HepG2 (cell line): ENCODE measurements at regions not wholly inside any gene's neighbourhood (a gene's known extent, or its start where the extent isn't known, plus 50 kb on each side); places are given as distances from the start of the nearest gene placed in this dataset.
A peak's percentile ranks its signal among the peaks of the same experiment; 100 is the strongest.

ENCODE experiments used
- ATAC-seq: fragments of 200-7000 bp; cut with Tn5 transposase; 3 replicates; pipeline ENCODE4 v1.9.1; 2020; ENCODE audit warnings: mild to moderate bottlenecking, moderate library complexity
- BruUV-seq: library from RNA; stranded (reverse); fragments of 400-500 nt; replicated peaks from 2 replicates; lab custom pipeline; 2021; lab: Mats Ljungman, UMichigan
- CTCF ChIA-PET: fragments of 300-600 bp; formaldehyde crosslinking; extraction: SDS; loops from one replicate; lab custom pipeline; 2021; ENCODE audit warnings: low total read pairs, inconsistent platforms, low intra/inter-chr PET ratio; lab: Yijun Ruan, JAX
- POLR2A ChIA-PET: fragments of 350-600 bp; sonication (Branson Sonifier 250); formaldehyde crosslinking; loops from one replicate; lab custom pipeline; 2020; ENCODE audit warnings: antibody characterized with exemption, inconsistent platforms; lab: Yijun Ruan, JAX
- DNase-seq: peaks from one replicate; pipeline ENCODE4 v3.0.0-alpha.2; 2015; ENCODE audit warnings: low spot score
- FAIRE-seq: peaks from 3 replicates; lab custom pipeline; 2011; peaks lifted over from hg19 to GRCh38; lab: Jason Lieb, UNC
- H2AFZ ChIP-seq: one replicate; pipeline ENCODE4 v1.6.1; 2011; ENCODE audit warnings: low read length, inconsistent platforms
- H3K27ac ChIP-seq: fragments of 300-600 bp; 3 replicates; pipeline ENCODE4 v1.8.0; 2011; ENCODE audit warnings: mixed run types, mild to moderate bottlenecking, mixed read lengths, low read length, inconsistent platforms; ENCODE audit not compliant: insufficient read depth; ENCODE audit errors: extremely low read length
- H3K27me3 ChIP-seq, 2 experiments: fragments of 200-600 bp in 1 of 2; 2 replicates in 1 of 2; 3 replicates in 1 of 2; pipeline versions ENCODE4 v1.6.0 to v1.8.0; 2011; ENCODE audit warnings: low read length in 2 of 2, mild to moderate bottlenecking in 2 of 2, moderate library complexity in 2 of 2, inconsistent platforms in 1 of 2; ENCODE audit not compliant: insufficient read depth in 2 of 2, control insufficient read depth in 1 of 2
- H3K36me3 ChIP-seq, 2 experiments: fragments of 200-600 bp in 1 of 2; replicated peaks in 1 of 2; 2 replicates in 1 of 2; 3 replicates in 1 of 2; pipeline versions ENCODE4 v1.5.1 to v1.8.0; 2011; ENCODE audit warnings: low read length in 2 of 2, inconsistent platforms in 1 of 2; ENCODE audit not compliant: insufficient read depth in 2 of 2, control insufficient read depth in 1 of 2
- H3K4me1 ChIP-seq: 2 replicates; pipeline ENCODE4 v1.5.1; 2012; ENCODE audit warnings: low read length, inconsistent platforms; ENCODE audit not compliant: insufficient read depth
- H3K4me2 ChIP-seq: 2 replicates; pipeline ENCODE4 v1.6.0; 2011; ENCODE audit warnings: low read depth, low read length, inconsistent platforms
- H3K4me3 ChIP-seq, 3 experiments: fragments of 200-600 bp in 1 of 3; sonication (generic), shearing (Covaris generic) in 1 of 3; replicated peaks in 1 of 3; 2 replicates each; pipeline ENCODE4 v1.5.1; 2011 to 2016; ENCODE audit warnings: low read length in 3 of 3, inconsistent platforms in 2 of 3, low read depth in 2 of 3, mild to moderate bottlenecking in 2 of 3, control low read depth in 1 of 3, mixed read lengths in 1 of 3; ENCODE audit not compliant: insufficient read depth in 1 of 3
- H3K79me2 ChIP-seq: one replicate; pipeline ENCODE4 v1.6.1; 2011; ENCODE audit warnings: low read length, inconsistent platforms; ENCODE audit not compliant: insufficient read depth
- H3K9ac ChIP-seq: 2 replicates; pipeline ENCODE4 v1.6.0; 2011; ENCODE audit warnings: mild to moderate bottlenecking, low read depth, low read length, inconsistent platforms; ENCODE audit not compliant: insufficient read depth
- H3K9me3 ChIP-seq: 2 replicates; pipeline ENCODE4 v1.5.1; 2012; ENCODE audit warnings: mild to moderate bottlenecking, low read length
- H4K20me1 ChIP-seq: 2 replicates; pipeline ENCODE4 v1.6.0; 2011; ENCODE audit warnings: inconsistent platforms, mild to moderate bottlenecking, low read length, moderate library complexity; ENCODE audit not compliant: insufficient read depth
- AKAP8 ChIP-seq: sonication (generic); formaldehyde crosslinking; IDR thresholded peaks from 2 replicates; pipeline ENCODE4 v1.5.1; 2020; ENCODE audit warnings: mild to moderate bottlenecking, missing genetic modification reagents
- HES4 ChIP-seq: sonication (generic); formaldehyde crosslinking; IDR thresholded peaks from 2 replicates; pipeline ENCODE4 v1.9.0; 2021; ENCODE audit warnings: mild to moderate bottlenecking, missing genetic modification reagents, borderline replicate concordance
- ZBTB21 ChIP-seq: sonication (generic); formaldehyde crosslinking; IDR thresholded peaks from 2 replicates; pipeline ENCODE4 v1.4.0; 2020; ENCODE audit warnings: missing genetic modification reagents
- WGBS: methylation state at CpG from one replicate; pipeline ENCODE4 v1.1.6; 2017; ENCODE audit warnings: low lambda C conversion rate; 5-methylcytosine and 5-hydroxymethylcytosine counted together
- in situ Hi-C: cut with HindIII; loops from 2 replicates; pipeline ENCODE4 v1.10.0; 2017; ENCODE audit warnings: low pct_unique_long_range_greater_than_20kb; ENCODE audit not compliant: extremely low pct_ligation_motif_present
- intact Hi-C: fragments of 100-400 bp; cut with micrococcal nuclease; formaldehyde crosslinking; loops from one replicate; pipeline ENCODE4 v1.10.0; 2022; ENCODE audit not compliant: unreplicated experiment
- TF ChIP-seq, protein P1 (sequence below): fragments of 450-650 bp; IDR thresholded peaks from 2 replicates; pipeline ENCODE4 v1.6.1; 2016
- TF ChIP-seq, protein P2 (sequence below): sonication (generic); IDR thresholded peaks from 2 replicates; pipeline ENCODE4 v1.6.1; 2016; ENCODE audit warnings: low read depth, borderline replicate concordance
- TF ChIP-seq, protein P3 (sequence below): sonication (generic); formaldehyde crosslinking; IDR thresholded peaks from 2 replicates; pipeline ENCODE4 v1.4.0; 2020; ENCODE audit warnings: missing genetic modification reagents

DNA sequence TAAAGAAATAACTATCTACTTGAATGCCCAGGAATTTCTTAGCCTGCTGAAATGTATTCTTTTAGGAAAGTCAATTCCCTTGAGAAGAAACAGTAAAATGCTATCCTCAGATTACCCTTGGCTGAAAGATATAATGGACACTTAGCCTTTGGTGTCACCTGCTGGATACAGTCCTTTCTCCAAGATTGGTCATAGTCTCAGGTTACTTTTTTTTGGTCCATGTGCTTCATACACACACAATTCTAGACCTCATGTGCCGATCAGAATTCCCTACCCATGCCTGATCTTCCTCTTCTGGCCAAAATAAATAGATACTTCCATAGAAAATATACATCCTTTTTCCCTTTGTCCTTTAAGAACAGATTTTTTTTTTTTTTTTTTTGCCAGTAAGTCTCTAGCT, 218.9 kb upstream of the PHYHIPL start:
- Histone ChIP-seq H4K20me1 (no peaks in the 10 kb centered on the region), H3K4me1 (peaks cover 50% of the 10 kb centered on the region), H3K4me3 (no peak overlapping the region), H3K27me3 (no peaks in the 10 kb centered on the region), H2AFZ (no peak overlapping the region), H3K36me3 (no peaks in the 10 kb centered on the region), H3K9me3 (no peaks in the 10 kb centered on the region; the same call in 1 of the 2 replicates)
- WGBS: 97% methylated on average over 1 of the region's 1 CpG
- POLR2A ChIA-PET: interaction anchor here (0.7 to 2.4 kb wide), 7 partner anchors 8 to 218 kb away, joined by 3 to 8 read pairs (median 5); partner anchors contain the start of gene PHYHIPL
- in situ Hi-C loops: loop anchor here (10.0 kb wide), 2 partner anchors 277 to 667 kb away; no protein-coding TSS in a partner anchor
- intact Hi-C loops: loop anchor here (10.0 kb wide), 2 partner anchors 173 to 667 kb away; no protein-coding TSS in a partner anchor
- ATAC-seq (no peak), FAIRE-seq (no peak), DNase-seq (no peak)
- CTCF ChIA-PET: no interaction called here
- no TSS peak for BruUV-seq
- no peak for TF ChIP-seq AKAP8 (CRISPR knock-in tag)
- TF ChIP-seq, protein P1, sequence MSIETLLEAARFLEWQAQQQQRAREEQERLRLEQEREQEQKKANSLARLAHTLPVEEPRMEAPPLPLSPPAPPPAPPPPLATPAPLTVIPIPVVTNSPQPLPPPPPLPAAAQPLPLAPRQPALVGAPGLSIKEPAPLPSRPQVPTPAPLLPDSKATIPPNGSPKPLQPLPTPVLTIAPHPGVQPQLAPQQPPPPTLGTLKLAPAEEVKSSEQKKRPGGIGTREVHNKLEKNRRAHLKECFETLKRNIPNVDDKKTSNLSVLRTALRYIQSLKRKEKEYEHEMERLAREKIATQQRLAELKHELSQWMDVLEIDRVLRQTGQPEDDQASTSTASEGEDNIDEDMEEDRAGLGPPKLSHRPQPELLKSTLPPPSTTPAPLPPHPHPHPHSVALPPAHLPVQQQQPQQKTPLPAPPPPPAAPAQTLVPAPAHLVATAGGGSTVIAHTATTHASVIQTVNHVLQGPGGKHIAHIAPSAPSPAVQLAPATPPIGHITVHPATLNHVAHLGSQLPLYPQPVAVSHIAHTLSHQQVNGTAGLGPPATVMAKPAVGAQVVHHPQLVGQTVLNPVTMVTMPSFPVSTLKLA: peak; percentile 58; the same call in 1 of the 2 replicates
- TF ChIP-seq, all 625 proteins: peak for 1
- Histone ChIP-seq H3K79me2 (peaks cover 7% of the 10 kb centered on the region), H3K4me2 (no peak overlapping the region), H3K9ac (no peak overlapping the region), H3K27ac (no peak overlapping the region)

DNA sequence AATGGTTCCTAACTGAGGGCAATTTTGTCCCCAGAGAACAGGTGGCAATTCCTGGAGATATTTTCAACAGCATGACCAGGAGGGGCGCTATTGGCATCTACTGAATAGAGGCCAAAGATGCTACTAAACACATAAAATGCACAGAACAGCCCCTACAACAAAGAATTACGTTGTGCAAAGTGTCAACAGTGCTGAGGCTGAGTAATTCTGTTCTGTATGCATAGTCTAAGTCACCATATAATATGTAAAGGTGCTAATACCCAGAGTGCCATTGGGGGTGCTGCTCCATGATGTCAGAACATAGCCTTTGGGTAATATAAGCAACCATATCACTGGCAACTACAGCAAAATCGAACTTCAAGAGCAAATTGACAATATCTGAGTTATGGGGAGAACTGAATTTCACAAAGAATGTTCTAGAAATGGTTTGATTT, 213.3 kb upstream of the PHYHIPL start:
- in situ Hi-C loops (loop anchor here (10.0 kb wide), 1 partner anchor 112 kb away; no protein-coding TSS in a partner anchor), intact Hi-C loops (loop anchor here (1.0 kb wide), 3 partner anchors 31 to 110 kb away; no protein-coding TSS in a partner anchor)
- Histone ChIP-seq H3K4me3 (peak overlapping the region in 1 of 3 experiments; percentile 21; a peak in 1 of 6 replicates), H3K4me2 (peak overlapping the region; percentile 51), H3K79me2 (peaks cover under 1% of the 10 kb centered on the region), H4K20me1 (no peaks in the 10 kb centered on the region), H3K4me1 (peaks cover 70% of the 10 kb centered on the region), H3K27ac (peak overlapping the region; percentile 77), H3K27me3 (no peaks in the 10 kb centered on the region), H2AFZ (no peak overlapping the region), H3K9ac (peak overlapping the region; percentile 58; the same call in 1 of the 2 replicates), H3K9me3 (no peaks in the 10 kb centered on the region; the same call in 1 of the 2 replicates), H3K36me3 (no peaks in the 10 kb centered on the region)
- ATAC-seq (no peak), FAIRE-seq (no peak), DNase-seq (peak; percentile 70)
- POLR2A ChIA-PET: interaction anchor here (1.1 to 6.1 kb wide), 6 partner anchors 32 to 214 kb away, joined by 3 to 108 read pairs (median 8); partner anchors contain the start of gene PHYHIPL
- BruUV-seq: TSS peak; percentile 84
- CTCF ChIA-PET: interaction anchor here (0.7 to 1.2 kb wide), 2 partner anchors 219 kb away, joined by 3 read pairs; no protein-coding TSS in a partner anchor
- WGBS: 30% methylated on average over 3 of the region's 3 CpGs
- TF ChIP-seq, protein P2, sequence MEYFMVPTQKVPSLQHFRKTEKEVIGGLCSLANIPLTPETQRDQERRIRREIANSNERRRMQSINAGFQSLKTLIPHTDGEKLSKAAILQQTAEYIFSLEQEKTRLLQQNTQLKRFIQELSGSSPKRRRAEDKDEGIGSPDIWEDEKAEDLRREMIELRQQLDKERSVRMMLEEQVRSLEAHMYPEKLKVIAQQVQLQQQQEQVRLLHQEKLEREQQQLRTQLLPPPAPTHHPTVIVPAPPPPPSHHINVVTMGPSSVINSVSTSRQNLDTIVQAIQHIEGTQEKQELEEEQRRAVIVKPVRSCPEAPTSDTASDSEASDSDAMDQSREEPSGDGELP: peak; percentile 16; the same call in 1 of the 2 replicates
- TF ChIP-seq ZBTB21 (CRISPR knock-in tag): peak; percentile 27; the same call in 1 of the 2 replicates
- TF ChIP-seq HES4 (CRISPR knock-in tag): no peak
- TF ChIP-seq, protein P3, sequence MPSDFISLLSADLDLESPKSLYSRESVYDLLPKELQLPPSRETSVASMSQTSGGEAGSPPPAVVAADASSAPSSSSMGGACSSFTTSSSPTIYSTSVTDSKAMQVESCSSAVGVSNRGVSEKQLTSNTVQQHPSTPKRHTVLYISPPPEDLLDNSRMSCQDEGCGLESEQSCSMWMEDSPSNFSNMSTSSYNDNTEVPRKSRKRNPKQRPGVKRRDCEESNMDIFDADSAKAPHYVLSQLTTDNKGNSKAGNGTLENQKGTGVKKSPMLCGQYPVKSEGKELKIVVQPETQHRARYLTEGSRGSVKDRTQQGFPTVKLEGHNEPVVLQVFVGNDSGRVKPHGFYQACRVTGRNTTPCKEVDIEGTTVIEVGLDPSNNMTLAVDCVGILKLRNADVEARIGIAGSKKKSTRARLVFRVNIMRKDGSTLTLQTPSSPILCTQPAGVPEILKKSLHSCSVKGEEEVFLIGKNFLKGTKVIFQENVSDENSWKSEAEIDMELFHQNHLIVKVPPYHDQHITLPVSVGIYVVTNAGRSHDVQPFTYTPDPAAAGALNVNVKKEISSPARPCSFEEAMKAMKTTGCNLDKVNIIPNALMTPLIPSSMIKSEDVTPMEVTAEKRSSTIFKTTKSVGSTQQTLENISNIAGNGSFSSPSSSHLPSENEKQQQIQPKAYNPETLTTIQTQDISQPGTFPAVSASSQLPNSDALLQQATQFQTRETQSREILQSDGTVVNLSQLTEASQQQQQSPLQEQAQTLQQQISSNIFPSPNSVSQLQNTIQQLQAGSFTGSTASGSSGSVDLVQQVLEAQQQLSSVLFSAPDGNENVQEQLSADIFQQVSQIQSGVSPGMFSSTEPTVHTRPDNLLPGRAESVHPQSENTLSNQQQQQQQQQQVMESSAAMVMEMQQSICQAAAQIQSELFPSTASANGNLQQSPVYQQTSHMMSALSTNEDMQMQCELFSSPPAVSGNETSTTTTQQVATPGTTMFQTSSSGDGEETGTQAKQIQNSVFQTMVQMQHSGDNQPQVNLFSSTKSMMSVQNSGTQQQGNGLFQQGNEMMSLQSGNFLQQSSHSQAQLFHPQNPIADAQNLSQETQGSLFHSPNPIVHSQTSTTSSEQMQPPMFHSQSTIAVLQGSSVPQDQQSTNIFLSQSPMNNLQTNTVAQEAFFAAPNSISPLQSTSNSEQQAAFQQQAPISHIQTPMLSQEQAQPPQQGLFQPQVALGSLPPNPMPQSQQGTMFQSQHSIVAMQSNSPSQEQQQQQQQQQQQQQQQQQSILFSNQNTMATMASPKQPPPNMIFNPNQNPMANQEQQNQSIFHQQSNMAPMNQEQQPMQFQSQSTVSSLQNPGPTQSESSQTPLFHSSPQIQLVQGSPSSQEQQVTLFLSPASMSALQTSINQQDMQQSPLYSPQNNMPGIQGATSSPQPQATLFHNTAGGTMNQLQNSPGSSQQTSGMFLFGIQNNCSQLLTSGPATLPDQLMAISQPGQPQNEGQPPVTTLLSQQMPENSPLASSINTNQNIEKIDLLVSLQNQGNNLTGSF: no peak
